Thyroid gland (tissue), 4 donors: ENCODE measurements at regions not wholly inside any gene's neighbourhood (a gene's known extent, or its start where the extent isn't known, plus 50 kb on each side); places are given as distances from the start of the nearest gene placed in this dataset.

ENCODE experiments used
- CTCF ChIP-seq, 6 experiments: fragments of 200-600 bp in 3 of 6; fragments of 450-650 bp in 3 of 6; sonication (generic) in 3 of 6; IDR thresholded peaks; one replicate each; pipeline ENCODE4 v1.5.1; 2016 to 2019; ENCODE audit warnings: antibody characterized with exemption in 6 of 6, mild to moderate bottlenecking in 2 of 6, inconsistent platforms in 1 of 6, moderate library complexity in 1 of 6
- POLR2A ChIP-seq, 2 donors: fragments of 450-650 bp; IDR thresholded peaks; one replicate each; pipeline ENCODE4 v1.6.1; 2017; ENCODE audit warnings: antibody characterized with exemption in 2 of 2, mild to moderate bottlenecking in 2 of 2, moderate library complexity in 1 of 2

GRCh38 chr6:16995511-16996250, 106.2 kb upstream of the STMND1 start:
- TF ChIP-seq CTCF (IDR thresholded peaks at IDR 0.05) (no peak), POLR2A (IDR thresholded peaks at IDR 0.05) (no peak)
